22Rv1 (cell line): ENCODE measurements at regions not wholly inside any gene's neighbourhood (a gene's known extent, or its start where the extent isn't known, plus 50 kb on each side); places are given as distances from the start of the nearest gene placed in this dataset.

Source experiments
- H3K27ac ChIP-seq: fragments of 450-650 bp; 2 replicates; pipeline ENCODE4 v1.5.1; 2017
- CTCF ChIP-seq: fragments of 450-650 bp; IDR thresholded peaks from 2 replicates; pipeline ENCODE4 v1.5.1; 2017; ENCODE audit warnings: mild to moderate bottlenecking
- ZFX ChIP-seq: fragments of 450-650 bp; IDR thresholded peaks from 2 replicates; pipeline ENCODE4 v1.6.1; 2017; ENCODE audit warnings: antibody characterized with exemption, borderline replicate concordance

GRCh38 chr1:226497276-226497833, 51.2 kb upstream of the STUM start:
- no peak overlapping the region for H3K27ac ChIP-seq
- TF ChIP-seq ZFX (no peak), CTCF (no peak)

GRCh38 chr1:226497991-226498639, 50.4 kb upstream of the STUM start:
- no peak for TF ChIP-seq CTCF
- no peak for TF ChIP-seq ZFX
- no peak overlapping the region for H3K27ac ChIP-seq

- H3K27ac ChIP-seq: no peak overlapping the region
- TF ChIP-seq ZFX (no peak), CTCF (no peak)
Measured at GRCh38 chr1:226498640-226499008, 49.9 kb upstream of the STUM start.
